Erythroblast (primary cell): ENCODE measurements at regions not wholly inside any gene's neighbourhood (a gene's known extent, or its start where the extent isn't known, plus 50 kb on each side); places are given as distances from the start of the nearest gene placed in this dataset.

Source experiments
- GATA1 ChIP-seq: IDR thresholded peaks from 2 replicates; pipeline ENCODE4 v1.6.1; 2011; ENCODE audit warnings: low read depth, mild to moderate bottlenecking, control low read depth, low read length, moderate library complexity
- POLR2A ChIP-seq: IDR thresholded peaks from 2 replicates; pipeline ENCODE4 v1.6.1; 2011; ENCODE audit warnings: mild to moderate bottlenecking, low read length

- TF ChIP-seq POLR2A (no peak), GATA1 (no peak)
These were observed 420.6 kb upstream of the DEPDC1 start for GRCh38 chr1:68917456-68917855.
